ENCODE measurements at regions not wholly inside any gene's neighbourhood (a gene's known extent, or its start where the extent isn't known, plus 50 kb on each side); places are given as distances from the start of the nearest gene placed in this dataset.
"Not testable (repeated sequence)": the region's sequence is repeated elsewhere in the genome, so short reads cannot be mapped to it uniquely, and the experiment has no call there.

GRCh38 chr7:116340943-116341907 lies 130.9 kb downstream of the TES start:
- no peak for DNase-seq

GRCh38 chr7:116342125-116342524 lies 131.8 kb downstream of the TES start:
- no peak for DNase-seq

GRCh38 chr7:116347151-116347832 lies 137.0 kb downstream of the TES start:
- DNase-seq = no peak

- no peak for DNase-seq
Observed at GRCh38 chr7:116348346-116348745, 138.0 kb downstream of the TES start.

- DNase-seq = no peak
Observed at GRCh38 chr7:116351966-116352365, 141.6 kb downstream of the TES start.

GRCh38 chr7:116353647-116354046 lies 143.3 kb downstream of the TES start:
- DNase-seq = no peak

GRCh38 chr7:116354171-116354545 lies 143.8 kb downstream of the TES start:
- no peak for DNase-seq

- DNase-seq = peak; percentile 86
Observed at GRCh38 chr7:116354546-116355423, 144.4 kb downstream of the TES start.

GRCh38 chr7:116355424-116355765 lies 144.1 kb upstream of the CAV2 start:
- no peak for DNase-seq

GRCh38 chr7:116356333-116356965 lies 143.1 kb upstream of the CAV2 start:
- no peak for DNase-seq

- peak; percentile 89 for DNase-seq
Observed at GRCh38 chr7:116356979-116357378, 142.6 kb upstream of the CAV2 start.

GRCh38 chr7:116357781-116358670 lies 141.5 kb upstream of the CAV2 start:
- DNase-seq = no peak

GRCh38 chr7:116361767-116362166 lies 137.8 kb upstream of the CAV2 start:
- no peak for DNase-seq

GRCh38 chr7:116363637-116364432 lies 135.7 kb upstream of the CAV2 start:
- no peak for DNase-seq

GRCh38 chr7:116364469-116364868 lies 135.1 kb upstream of the CAV2 start:
- DNase-seq = no peak

- DNase-seq = no peak
Observed at GRCh38 chr7:116365797-116366196, 133.7 kb upstream of the CAV2 start.

GRCh38 chr7:116367171-116367813 lies 132.2 kb upstream of the CAV2 start:
- no peak for DNase-seq

- no peak for DNase-seq
Observed at GRCh38 chr7:116368965-116369364, 130.6 kb upstream of the CAV2 start.

GRCh38 chr7:116371536-116371935 lies 128.0 kb upstream of the CAV2 start:
- not testable (repeated sequence) for DNase-seq

Data from renal pelvis (tissue), 1 donor.